Retinal pigment epithelial cell (primary cell): ENCODE measurements at regions not wholly inside any gene's neighbourhood (a gene's known extent, or its start where the extent isn't known, plus 50 kb on each side); places are given as distances from the start of the nearest gene placed in this dataset.

Experiments used
- DNase-seq: peaks from one replicate; pipeline ENCODE4 v3.0.0-alpha.2; 2010; ENCODE audit warnings: low read depth
- H3K4me3 ChIP-seq: 2 replicates; pipeline ENCODE4 v1.5.1; 2011; ENCODE audit warnings: mild to moderate bottlenecking, low read length, control low read depth, moderate library complexity
- CTCF ChIP-seq: conservative IDR thresholded peaks from 2 replicates; pipeline ENCODE4 v1.5.1; 2011; ENCODE audit warnings: low read depth, low read length, control low read depth, inconsistent platforms

- TF ChIP-seq CTCF = no peak
- H3K4me3 ChIP-seq = no peak overlapping the region
- no peak for DNase-seq
These were observed 238.2 kb upstream of the ADAMTS16 start for GRCh38 chr5:4901924-4902323.

GRCh38 chr5:4905674-4906520 is 234.2 kb upstream of the ADAMTS16 start:
- no peak for DNase-seq
- H3K4me3 ChIP-seq = no peak overlapping the region
- no peak for TF ChIP-seq CTCF

- DNase-seq = no peak
- H3K4me3 ChIP-seq = no peak overlapping the region
- TF ChIP-seq CTCF = no peak
These were observed 233.3 kb upstream of the ADAMTS16 start for GRCh38 chr5:4906786-4907185.

- no peak for TF ChIP-seq CTCF
- no peak overlapping the region for H3K4me3 ChIP-seq
- no peak for DNase-seq
These were observed 232.6 kb upstream of the ADAMTS16 start for GRCh38 chr5:4907571-4907970.

GRCh38 chr5:4909086-4909485 is 231.0 kb upstream of the ADAMTS16 start:
- TF ChIP-seq CTCF = no peak
- no peak overlapping the region for H3K4me3 ChIP-seq
- no peak for DNase-seq

- no peak for TF ChIP-seq CTCF
- H3K4me3 ChIP-seq = no peak overlapping the region
- no peak for DNase-seq
These were observed 228.3 kb upstream of the ADAMTS16 start for GRCh38 chr5:4911646-4912403.
